ENCODE measurements at regions not wholly inside any gene's neighbourhood (a gene's known extent, or its start where the extent isn't known, plus 50 kb on each side); places are given as distances from the start of the nearest gene placed in this dataset.

- H3K4me3 ChIP-seq (ENCODE audit: low read depth, low read length) = no peak overlapping the region
- DNase-seq (ENCODE audit: low read depth) = no peak
- TF ChIP-seq CTCF (IDR thresholded peaks at IDR 0.05; ENCODE audit: insufficient read depth, low read depth, low read length, missing control alignments) = no peak
Measured at GRCh38 chr6:14040042-14040441, 77.5 kb upstream of the CD83 start.

- H3K4me3 ChIP-seq (ENCODE audit: low read depth, low read length) = no peak overlapping the region
- TF ChIP-seq CTCF (IDR thresholded peaks at IDR 0.05; ENCODE audit: insufficient read depth, low read depth, low read length, missing control alignments) = peak; percentile 70
- peak; percentile 60 for DNase-seq (ENCODE audit: low read depth)
Measured at GRCh38 chr6:14046476-14047068, 71.0 kb upstream of the CD83 start.

- no peak for TF ChIP-seq CTCF (IDR thresholded peaks at IDR 0.05; ENCODE audit: insufficient read depth, low read depth, low read length, missing control alignments)
- DNase-seq (ENCODE audit: low read depth) = no peak
Measured at GRCh38 chr6:14047151-14047740, 70.3 kb upstream of the CD83 start.

GRCh38 chr6:14048837-14049236, 68.7 kb upstream of the CD83 start:
- DNase-seq (ENCODE audit: low read depth) = no peak
- TF ChIP-seq CTCF (IDR thresholded peaks at IDR 0.05; ENCODE audit: insufficient read depth, low read depth, low read length, missing control alignments) = no peak
- H3K4me3 ChIP-seq (ENCODE audit: low read depth, low read length) = no peak overlapping the region

More at GRCh38 chr6:14047151-14047740, 70.3 kb upstream of the CD83 start:
- H3K4me3 ChIP-seq (ENCODE audit: low read depth, low read length) = no peak overlapping the region

- DNase-seq (ENCODE audit: low read depth) = no peak
- TF ChIP-seq CTCF (IDR thresholded peaks at IDR 0.05; ENCODE audit: insufficient read depth, low read depth, low read length, missing control alignments) = no peak
- H3K4me3 ChIP-seq (ENCODE audit: low read depth, low read length) = no peak overlapping the region
Measured at GRCh38 chr6:14051355-14051754, 66.2 kb upstream of the CD83 start.

- DNase-seq (ENCODE audit: low read depth) = no peak
- H3K4me3 ChIP-seq (ENCODE audit: low read depth, low read length) = no peak overlapping the region
- TF ChIP-seq CTCF (IDR thresholded peaks at IDR 0.05; ENCODE audit: insufficient read depth, low read depth, low read length, missing control alignments) = no peak
Measured at GRCh38 chr6:14053811-14054210, 63.8 kb upstream of the CD83 start.

GRCh38 chr6:14055541-14055940, 62.0 kb upstream of the CD83 start:
- TF ChIP-seq CTCF (IDR thresholded peaks at IDR 0.05; ENCODE audit: insufficient read depth, low read depth, low read length, missing control alignments) = no peak
- no peak for DNase-seq (ENCODE audit: low read depth)
- H3K4me3 ChIP-seq (ENCODE audit: low read depth, low read length) = no peak overlapping the region
